ENCODE measurements at regions not wholly inside any gene's neighbourhood (a gene's known extent, or its start where the extent isn't known, plus 50 kb on each side); places are given as distances from the start of the nearest gene placed in this dataset.

- Histone ChIP-seq H3K9me1 (ENCODE audit: control insufficient read depth, extremely low read depth, insufficient read depth, low read length) (no peaks in the 10 kb centered on the region), H2AFZ (ENCODE audit: control insufficient read depth, low read length) (no peak overlapping the region), H3K4me3 (ENCODE audit: control insufficient read depth in 2 of 3, extremely low read depth in 1 of 3, insufficient read depth in 2 of 3, low read depth in 1 of 3, low read length in 3 of 3) (no peak overlapping the region), H3K4me2 (ENCODE audit: control insufficient read depth, extremely low read depth, insufficient read depth, low read depth, low read length) (no peak overlapping the region), H3K36me3 (ENCODE audit: control insufficient read depth in 2 of 2, extremely low read depth in 1 of 2, insufficient read depth in 2 of 2, low read length in 2 of 2) (no peaks in the 10 kb centered on the region), H4K20me1 (ENCODE audit: control insufficient read depth, extremely low read depth, insufficient read depth, low read length) (no peaks in the 10 kb centered on the region), H3K27ac (ENCODE audit: control insufficient read depth, insufficient read depth, low read length) (no peak overlapping the region), H3K4me1 (ENCODE audit: control insufficient read depth, extremely low read depth, insufficient read depth, low read length) (no peaks in the 10 kb centered on the region), H3K9ac (ENCODE audit: control insufficient read depth, extremely low read depth, insufficient read depth, low read length) (no peak overlapping the region), H3K79me2 (ENCODE audit: control insufficient read depth, insufficient read depth, low read length) (no peaks in the 10 kb centered on the region), H3K27me3 (ENCODE audit: control insufficient read depth, extremely low read depth, insufficient read depth, low read length) (no peaks in the 10 kb centered on the region), H3K9me3 (ENCODE audit: control insufficient read depth, low read depth, low read length) (no peaks in the 10 kb centered on the region)
- DNase-seq (ENCODE audit: low read depth, low spot score) = no peak
- no peak for FAIRE-seq
- TF ChIP-seq, protein P1, sequence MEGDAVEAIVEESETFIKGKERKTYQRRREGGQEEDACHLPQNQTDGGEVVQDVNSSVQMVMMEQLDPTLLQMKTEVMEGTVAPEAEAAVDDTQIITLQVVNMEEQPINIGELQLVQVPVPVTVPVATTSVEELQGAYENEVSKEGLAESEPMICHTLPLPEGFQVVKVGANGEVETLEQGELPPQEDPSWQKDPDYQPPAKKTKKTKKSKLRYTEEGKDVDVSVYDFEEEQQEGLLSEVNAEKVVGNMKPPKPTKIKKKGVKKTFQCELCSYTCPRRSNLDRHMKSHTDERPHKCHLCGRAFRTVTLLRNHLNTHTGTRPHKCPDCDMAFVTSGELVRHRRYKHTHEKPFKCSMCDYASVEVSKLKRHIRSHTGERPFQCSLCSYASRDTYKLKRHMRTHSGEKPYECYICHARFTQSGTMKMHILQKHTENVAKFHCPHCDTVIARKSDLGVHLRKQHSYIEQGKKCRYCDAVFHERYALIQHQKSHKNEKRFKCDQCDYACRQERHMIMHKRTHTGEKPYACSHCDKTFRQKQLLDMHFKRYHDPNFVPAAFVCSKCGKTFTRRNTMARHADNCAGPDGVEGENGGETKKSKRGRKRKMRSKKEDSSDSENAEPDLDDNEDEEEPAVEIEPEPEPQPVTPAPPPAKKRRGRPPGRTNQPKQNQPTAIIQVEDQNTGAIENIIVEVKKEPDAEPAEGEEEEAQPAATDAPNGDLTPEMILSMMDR (optimal IDR thresholded peaks at IDR 0.05 in 1 of 3, IDR thresholded peaks at IDR 0.05 in 1 of 3, conservative IDR thresholded peaks at IDR 0.05 in 1 of 3; ENCODE audit: extremely low read depth in 1 of 3, insufficient read depth in 2 of 3, low read length in 3 of 3) = no peak
- no peak for TF ChIP-seq EZH2 (IDR thresholded peaks at IDR 0.05; ENCODE audit: low read length)
- dilution Hi-C loops (cut with MboI; ENCODE audit: extremely low pct_ligation_motif_present, low sequenced_read_pairs) = no loop called here
Measured at GRCh38 chr2:6053743-6054142, 361.6 kb downstream of the SOX11 start.

DNA sequence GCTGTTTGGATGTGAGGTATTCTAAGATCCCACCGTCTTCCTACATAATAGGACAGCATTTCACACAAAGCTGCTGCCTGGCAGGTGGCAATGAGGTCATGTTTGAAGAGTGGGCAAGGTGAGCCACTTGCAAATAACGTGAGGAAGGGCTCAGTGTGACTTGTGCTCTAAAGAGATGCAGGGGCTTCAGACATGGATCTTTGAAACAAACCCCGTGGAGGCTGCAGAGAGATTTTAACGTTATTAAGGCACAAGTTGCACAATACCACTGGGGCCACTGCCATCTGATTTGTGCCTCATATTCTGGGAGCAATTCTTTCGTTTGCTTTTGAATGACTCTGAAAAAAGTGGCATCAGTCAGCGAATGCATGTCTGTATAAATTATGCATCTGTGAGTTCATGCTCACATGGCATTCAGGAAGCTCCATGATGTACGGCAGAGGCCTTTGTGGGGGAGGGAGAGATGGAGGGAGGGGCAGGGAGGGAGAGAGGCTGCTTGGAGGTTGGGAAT, 362.0 kb downstream of the SOX11 start:
- Histone ChIP-seq H3K27me3 (ENCODE audit: control insufficient read depth, extremely low read depth, insufficient read depth, low read length) (no peaks in the 10 kb centered on the region), H4K20me1 (ENCODE audit: control insufficient read depth, extremely low read depth, insufficient read depth, low read length) (no peaks in the 10 kb centered on the region), H2AFZ (ENCODE audit: control insufficient read depth, low read length) (no peak overlapping the region), H3K9me1 (ENCODE audit: control insufficient read depth, extremely low read depth, insufficient read depth, low read length) (no peaks in the 10 kb centered on the region), H3K79me2 (ENCODE audit: control insufficient read depth, insufficient read depth, low read length) (no peaks in the 10 kb centered on the region), H3K9me3 (ENCODE audit: control insufficient read depth, low read depth, low read length) (no peaks in the 10 kb centered on the region), H3K4me2 (ENCODE audit: control insufficient read depth, extremely low read depth, insufficient read depth, low read depth, low read length) (no peak overlapping the region), H3K4me3 (ENCODE audit: control insufficient read depth in 2 of 3, extremely low read depth in 1 of 3, insufficient read depth in 2 of 3, low read depth in 1 of 3, low read length in 3 of 3) (no peak overlapping the region), H3K27ac (ENCODE audit: control insufficient read depth, insufficient read depth, low read length) (no peak overlapping the region), H3K4me1 (ENCODE audit: control insufficient read depth, extremely low read depth, insufficient read depth, low read length) (no peaks in the 10 kb centered on the region), H3K36me3 (ENCODE audit: control insufficient read depth in 2 of 2, extremely low read depth in 1 of 2, insufficient read depth in 2 of 2, low read length in 2 of 2) (no peaks in the 10 kb centered on the region), H3K9ac (ENCODE audit: control insufficient read depth, extremely low read depth, insufficient read depth, low read length) (no peak overlapping the region)
- no peak for DNase-seq (ENCODE audit: low read depth, low spot score)
- no peak for FAIRE-seq
- TF ChIP-seq, protein P1 (optimal IDR thresholded peaks at IDR 0.05 in 1 of 3, IDR thresholded peaks at IDR 0.05 in 1 of 3, conservative IDR thresholded peaks at IDR 0.05 in 1 of 3; ENCODE audit: extremely low read depth in 1 of 3, insufficient read depth in 2 of 3, low read length in 3 of 3) = no peak
- TF ChIP-seq EZH2 (IDR thresholded peaks at IDR 0.05; ENCODE audit: low read length) = no peak
- dilution Hi-C loops (cut with MboI; ENCODE audit: extremely low pct_ligation_motif_present, low sequenced_read_pairs) = no loop called here
